ENCODE measurements at regions not wholly inside any gene's neighbourhood (a gene's known extent, or its start where the extent isn't known, plus 50 kb on each side); places are given as distances from the start of the nearest gene placed in this dataset.

GRCh38 chr5:44679214-44679613 lies 129.5 kb upstream of the MRPS30 start:
- no peak for DNase-seq
- no peak overlapping the region for H3K4me2 ChIP-seq (ENCODE audit: low read depth, low read length)
- H3K4ac ChIP-seq (ENCODE audit: low read depth, low read length), result no peak overlapping the region
- H4K91ac ChIP-seq (ENCODE audit: insufficient read depth, low read depth, low read length), result no peak overlapping the region
- no peaks in the 10 kb centered on the region for H3K27me3 ChIP-seq (ENCODE audit: control insufficient read depth, insufficient read depth, low read length)
- H3K18ac ChIP-seq (ENCODE audit: low read depth, low read length), result no peak overlapping the region
- H3K4me3 ChIP-seq (ENCODE audit: insufficient read depth, low read depth, low read length), result no peak overlapping the region
- no peak for TF ChIP-seq CTCF (conservative IDR thresholded peaks at IDR 0.05; ENCODE audit: low read depth, low read length)
- no peak for TF ChIP-seq CHD1 (IDR thresholded peaks at IDR 0.05; ENCODE audit: low read depth, low read length)
- no peak for TF ChIP-seq NFE2L2 (IDR thresholded peaks at IDR 0.05; ENCODE audit: low read depth, low read length)
- TF ChIP-seq MAFK (IDR thresholded peaks at IDR 0.05; ENCODE audit: low read depth, low read length), result no peak
- H2AK9ac ChIP-seq (replicated peaks; ENCODE audit: low read depth, low read length, poor library complexity), result no peak overlapping the region
- H3K4me1 ChIP-seq (ENCODE audit: control insufficient read depth, insufficient read depth, low read length), result no peaks in the 10 kb centered on the region
- H3K9me1 ChIP-seq (ENCODE audit: insufficient read depth, low read length), result no peaks in the 10 kb centered on the region
- H2BK15ac ChIP-seq (ENCODE audit: low read depth, low read length), result no peak overlapping the region
- no peak overlapping the region for H3K56ac ChIP-seq (ENCODE audit: extremely low read depth, insufficient read depth, low read length)
- no TSS peak for BruUV-seq (replicated peaks)
- H4K8ac ChIP-seq (ENCODE audit: low read depth in 2 of 2, low read length in 2 of 2), result no peak overlapping the region
- no peak overlapping the region for H3K9ac ChIP-seq (ENCODE audit: low read depth, low read length)
- intact Hi-C loops (cut with micrococcal nuclease) (no loop called here), in situ Hi-C loops (cut with MboI; ENCODE audit: low sequenced_read_pairs) (no loop called here), dilution Hi-C loops (cut with HindIII; ENCODE audit: low sequenced_read_pairs, unreplicated experiment) (no loop called here)
- no peaks in the 10 kb centered on the region for H3K36me3 ChIP-seq (ENCODE audit: control insufficient read depth, insufficient read depth, low read length)
- ChIA-PET POLR2A (ENCODE audit: unreplicated experiment) (no interaction called here), CTCF (no interaction called here)
- H3K9me3 ChIP-seq (ENCODE audit: control insufficient read depth, insufficient read depth, low read length), result peaks cover 7% of the 10 kb centered on the region
- H3K79me1 ChIP-seq (ENCODE audit: low read depth in 1 of 2, low read length in 2 of 2), result no peaks in the 10 kb centered on the region
- no peak overlapping the region for H2AK5ac ChIP-seq (ENCODE audit: low read depth, low read length)
- H3K27ac ChIP-seq (ENCODE audit: insufficient read depth, low read length), result no peak overlapping the region
- no peak overlapping the region for H2BK20ac ChIP-seq (ENCODE audit: low read depth, low read length)
- H3K14ac ChIP-seq (replicated peaks; ENCODE audit: low read depth, low read length), result no peak overlapping the region
- no peaks in the 10 kb centered on the region for H4K20me1 ChIP-seq (ENCODE audit: insufficient read depth, low read length)
- H2BK120ac ChIP-seq (ENCODE audit: low read depth, low read length), result no peak overlapping the region
- ATAC-seq (ENCODE audit: low read depth), result no peak
- H2BK5ac ChIP-seq (ENCODE audit: low read depth, low read length, poor library complexity, severe bottlenecking), result no peak overlapping the region
- no peak overlapping the region for H3K23ac ChIP-seq (ENCODE audit: low read depth, low read length)
- no peak overlapping the region for H2AFZ ChIP-seq (replicated peaks; ENCODE audit: low read length, poor library complexity)
- no peak overlapping the region for H4K5ac ChIP-seq (ENCODE audit: low read depth, low read length)

Measured in IMR-90 (cell line).